Smooth muscle cell (in vitro differentiated cells): ENCODE measurements at regions not wholly inside any gene's neighbourhood (a gene's known extent, or its start where the extent isn't known, plus 50 kb on each side); places are given as distances from the start of the nearest gene placed in this dataset.

Experiments
- DNase-seq: peaks from one replicate; lab custom pipeline; 2025; ENCODE audit not compliant: unreplicated experiment; lab: John Stamatoyannopoulos, UW
- H2AFZ ChIP-seq: fragments of 200-600 bp; sonication (generic); 2 replicates; pipeline ENCODE4 v1.6.0; 2016; ENCODE audit warnings: antibody characterized with exemption, low read depth, mild to moderate bottlenecking
- H3F3A ChIP-seq: fragments of 200-600 bp; sonication (generic); 2 replicates; pipeline ENCODE4 v1.6.0; 2017; ENCODE audit warnings: antibody characterized with exemption, low read depth
- H3K27ac ChIP-seq: fragments of 200-600 bp; sonication (generic); 2 replicates; pipeline ENCODE4 v1.5.1; 2016; ENCODE audit warnings: low read depth, mild to moderate bottlenecking
- H3K27me3 ChIP-seq: fragments of 200-600 bp; sonication (generic); 2 replicates; pipeline ENCODE4 v1.6.1; 2016; ENCODE audit warnings: low read depth, mild to moderate bottlenecking
- H3K36me3 ChIP-seq: fragments of 200-600 bp; sonication (generic); 2 replicates; pipeline ENCODE4 v1.5.1; 2016; ENCODE audit warnings: low read depth
- H3K4me1 ChIP-seq: fragments of 200-600 bp; sonication (generic); 2 replicates; pipeline ENCODE4 v1.5.1; 2016; ENCODE audit warnings: low read depth
- H3K4me2 ChIP-seq: fragments of 200-600 bp; sonication (generic); 2 replicates; pipeline ENCODE4 v1.6.0; 2016; ENCODE audit warnings: mild to moderate bottlenecking
- H3K4me3 ChIP-seq: fragments of 200-600 bp; sonication (generic); 2 replicates; pipeline ENCODE4 v1.5.1; 2016; ENCODE audit warnings: mild to moderate bottlenecking
- H3K79me2 ChIP-seq: fragments of 200-600 bp; sonication (generic); 2 replicates; pipeline ENCODE4 v1.6.0; 2016; ENCODE audit warnings: low read depth, mild to moderate bottlenecking
- H3K9ac ChIP-seq: fragments of 200-600 bp; sonication (generic); 2 replicates; pipeline ENCODE4 v1.6.0; 2016; ENCODE audit warnings: low read depth
- H3K9me3 ChIP-seq: fragments of 200-600 bp; sonication (generic); replicated peaks from 2 replicates; pipeline ENCODE4 v1.5.1; 2016; ENCODE audit warnings: low read depth
- H4K20me1 ChIP-seq: fragments of 200-600 bp; sonication (generic); 2 replicates; pipeline ENCODE4 v1.6.0; 2016; ENCODE audit warnings: low read depth
- CTCF ChIP-seq: fragments of 200-600 bp; sonication (generic); IDR thresholded peaks from 2 replicates; pipeline ENCODE4 v1.5.1; 2017; ENCODE audit warnings: borderline replicate concordance, mild to moderate bottlenecking, antibody characterized with exemption; ENCODE audit not compliant: insufficient read depth, poor library complexity, severe bottlenecking
- WGBS: methylation state at CpG from one replicate; pipeline ENCODE4 v1.1.7; 2016; ENCODE audit warnings: low lambda C conversion rate; 5-methylcytosine and 5-hydroxymethylcytosine counted together

DNA sequence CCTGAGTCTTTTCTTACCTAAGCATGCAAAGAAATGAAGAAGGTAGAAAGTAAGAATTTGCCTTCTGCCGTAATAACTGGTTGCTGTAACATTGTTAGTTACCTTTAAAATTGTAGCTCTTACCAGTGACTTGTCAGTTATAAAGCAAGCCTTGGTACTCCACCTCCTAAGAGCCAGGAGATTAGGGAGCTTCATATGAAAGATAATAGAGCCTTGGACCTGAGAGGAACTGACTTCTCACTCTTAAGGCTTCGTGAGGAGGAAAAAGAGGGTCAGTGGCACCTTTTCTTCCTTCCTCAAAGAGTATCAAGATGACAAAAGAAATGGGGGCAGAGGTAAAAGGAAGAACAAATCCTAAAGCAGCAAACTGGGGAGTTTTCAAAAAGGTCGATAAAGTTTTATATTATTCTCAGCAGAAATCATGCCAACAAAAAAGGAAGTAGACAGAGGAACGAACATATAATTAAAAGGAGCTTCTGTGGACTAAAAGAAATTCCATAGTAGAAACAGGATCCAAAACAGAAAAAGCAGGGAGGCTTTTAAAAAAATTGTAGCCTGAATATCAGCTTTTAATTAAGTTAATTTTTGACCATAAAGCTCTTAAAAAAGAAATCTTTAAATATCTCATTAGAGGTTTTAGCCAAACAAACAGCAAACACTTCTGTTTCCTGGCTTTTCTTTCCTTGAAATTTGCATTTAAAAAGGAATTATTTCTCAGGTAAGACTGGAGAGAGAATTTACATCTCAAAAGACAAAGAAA lies 847.1 kb upstream of the ALCAM start:
- H2AFZ ChIP-seq: peak overlapping the region; percentile 66
- no peaks in the 10 kb centered on the region for H3K36me3 ChIP-seq
- no peak overlapping the region for H3K9ac ChIP-seq
- no peaks in the 10 kb centered on the region for H3K79me2 ChIP-seq
- 33% methylated on average over 4 of the region's 4 CpGs for WGBS
- DNase-seq: no peak
- no peaks in the 10 kb centered on the region for H3K9me3 ChIP-seq
- H3F3A ChIP-seq: no peaks in the 10 kb centered on the region
- H3K27me3 ChIP-seq: no peaks in the 10 kb centered on the region
- H3K27ac ChIP-seq: no peak overlapping the region
- TF ChIP-seq CTCF: no peak
- H3K4me1 ChIP-seq: peaks cover 9% of the 10 kb centered on the region
- H3K4me3 ChIP-seq: no peak overlapping the region
- H3K4me2 ChIP-seq: no peak overlapping the region
- H4K20me1 ChIP-seq: no peaks in the 10 kb centered on the region

DNA sequence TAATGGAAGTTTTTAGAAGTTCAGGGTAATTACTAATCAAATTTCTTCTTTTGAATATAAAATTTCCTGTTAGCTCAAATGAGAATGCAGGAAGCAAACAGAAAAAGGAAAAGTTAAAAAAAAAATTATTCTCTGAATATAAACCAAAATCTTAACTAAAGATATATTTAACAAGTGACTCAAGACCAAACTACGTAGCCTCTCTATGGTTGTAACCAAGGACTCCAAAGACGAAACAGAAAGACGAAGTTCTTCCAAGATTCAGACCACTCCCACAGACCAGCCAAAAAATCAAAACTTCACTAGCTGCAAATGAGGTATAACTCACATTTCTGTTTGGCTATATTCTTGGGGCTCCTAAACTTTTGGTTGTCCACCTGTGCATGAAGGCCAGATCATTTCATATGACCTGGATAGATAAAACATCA lies 846.5 kb upstream of the ALCAM start:
- Histone ChIP-seq H3K36me3 (no peaks in the 10 kb centered on the region), H3F3A (no peaks in the 10 kb centered on the region), H4K20me1 (no peaks in the 10 kb centered on the region), H3K27ac (no peak overlapping the region), H3K9me3 (no peaks in the 10 kb centered on the region), H3K4me3 (no peak overlapping the region), H3K4me1 (peaks cover 9% of the 10 kb centered on the region), H3K4me2 (no peak overlapping the region), H2AFZ (peak overlapping the region; percentile 66), H3K9ac (no peak overlapping the region), H3K79me2 (no peaks in the 10 kb centered on the region), H3K27me3 (no peaks in the 10 kb centered on the region)
- WGBS: 83% methylated on average over 3 of the region's 3 CpGs
- no peak for DNase-seq
- no peak for TF ChIP-seq CTCF

DNA sequence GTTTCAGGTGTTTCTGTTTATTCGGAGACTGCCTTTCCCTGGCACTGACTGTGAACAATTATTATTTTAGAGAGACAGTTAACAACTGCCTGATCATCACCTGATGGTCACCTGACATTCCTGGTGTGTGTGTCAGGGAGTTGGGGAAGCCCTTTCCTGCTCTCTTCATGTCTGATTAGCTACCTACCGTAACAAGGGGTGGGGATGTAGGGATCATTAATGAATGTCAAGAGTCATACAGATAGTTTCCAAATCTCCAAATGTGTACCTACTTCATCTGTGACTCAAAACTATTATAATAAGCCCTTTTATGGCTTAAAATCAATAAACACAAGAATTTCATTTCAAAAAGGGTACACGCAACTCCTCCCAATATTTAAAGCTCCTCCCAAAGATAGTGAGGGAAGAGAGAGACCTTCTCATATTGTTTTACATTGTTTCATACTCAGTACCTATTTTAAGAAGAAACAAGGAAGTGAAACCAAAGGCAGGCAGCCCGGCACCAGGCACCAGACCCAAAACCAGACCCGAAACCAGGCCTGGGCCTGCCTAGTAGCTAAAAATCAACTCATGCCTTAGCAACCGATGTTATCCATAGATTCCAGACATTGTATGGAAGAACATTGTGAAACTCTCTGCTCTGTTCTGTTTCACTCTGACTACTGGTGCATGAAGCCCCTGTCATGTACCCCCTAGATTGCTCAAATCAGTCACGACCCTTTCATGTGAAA lies 844.9 kb upstream of the ALCAM start:
- no peaks in the 10 kb centered on the region for H3F3A ChIP-seq
- H3K4me3 ChIP-seq: no peak overlapping the region
- no peak overlapping the region for H2AFZ ChIP-seq
- H3K4me1 ChIP-seq: peaks cover 9% of the 10 kb centered on the region
- H3K27ac ChIP-seq: no peak overlapping the region
- 69% methylated on average over 7 of the region's 7 CpGs for WGBS
- H3K79me2 ChIP-seq: no peaks in the 10 kb centered on the region
- no peak for DNase-seq
- no peak overlapping the region for H3K9ac ChIP-seq
- no peaks in the 10 kb centered on the region for H3K36me3 ChIP-seq
- no peaks in the 10 kb centered on the region for H4K20me1 ChIP-seq
- H3K9me3 ChIP-seq: no peaks in the 10 kb centered on the region
- no peak for TF ChIP-seq CTCF
- H3K4me2 ChIP-seq: no peak overlapping the region
- H3K27me3 ChIP-seq: no peaks in the 10 kb centered on the region
